Parathyroid adenoma (tissue), 2 donors: ENCODE measurements at regions not wholly inside any gene's neighbourhood (a gene's known extent, or its start where the extent isn't known, plus 50 kb on each side); places are given as distances from the start of the nearest gene placed in this dataset.

Source experiments
- H2AFZ ChIP-seq: fragments of 300-600 bp; sonication (generic); one replicate; pipeline ENCODE4 v1.7.0; 2017; ENCODE audit warnings: antibody characterized with exemption, mild to moderate bottlenecking
- H3K27ac ChIP-seq: fragments of 300-600 bp; sonication (generic); one replicate; pipeline ENCODE4 v1.7.0; 2017
- H3K27me3 ChIP-seq: fragments of 300-600 bp; sonication (generic); one replicate; pipeline ENCODE4 v1.7.0; 2017; ENCODE audit warnings: low read length; ENCODE audit not compliant: control insufficient read depth, insufficient read depth
- H3K36me3 ChIP-seq: fragments of 300-600 bp; sonication (generic); one replicate; pipeline ENCODE4 v1.7.0; 2017; ENCODE audit warnings: low read length; ENCODE audit not compliant: control insufficient read depth, insufficient read depth
- H3K4me1 ChIP-seq: fragments of 300-600 bp; sonication (generic); one replicate; pipeline ENCODE4 v1.7.0; 2017; ENCODE audit warnings: control low read depth
- H3K4me2 ChIP-seq: fragments of 300-600 bp; sonication (generic); one replicate; pipeline ENCODE4 v1.7.0; 2017; ENCODE audit warnings: low read length
- H3K4me3 ChIP-seq: fragments of 300-600 bp; sonication (generic); one replicate; pipeline ENCODE4 v1.7.0; 2017; ENCODE audit warnings: low read depth, low read length
- H3K79me2 ChIP-seq: fragments of 300-600 bp; sonication (generic); one replicate; pipeline ENCODE4 v1.7.0; 2017; ENCODE audit warnings: control low read depth
- H3K9ac ChIP-seq: fragments of 300-600 bp; sonication (generic); one replicate; pipeline ENCODE4 v1.7.0; 2017; ENCODE audit warnings: mild to moderate bottlenecking
- H3K9me3 ChIP-seq: fragments of 300-600 bp; sonication (generic); one replicate; pipeline ENCODE4 v1.7.0; 2017; ENCODE audit warnings: low read length; ENCODE audit not compliant: control insufficient read depth
- TF ChIP-seq, protein P1 (sequence below): fragments of 300-600 bp; sonication (generic); IDR thresholded peaks from one replicate; pipeline ENCODE4 v1.7.0; 2017; ENCODE audit warnings: antibody characterized with exemption, mild to moderate bottlenecking
- donor health status: primary hyperparathyroidism.

DNA sequence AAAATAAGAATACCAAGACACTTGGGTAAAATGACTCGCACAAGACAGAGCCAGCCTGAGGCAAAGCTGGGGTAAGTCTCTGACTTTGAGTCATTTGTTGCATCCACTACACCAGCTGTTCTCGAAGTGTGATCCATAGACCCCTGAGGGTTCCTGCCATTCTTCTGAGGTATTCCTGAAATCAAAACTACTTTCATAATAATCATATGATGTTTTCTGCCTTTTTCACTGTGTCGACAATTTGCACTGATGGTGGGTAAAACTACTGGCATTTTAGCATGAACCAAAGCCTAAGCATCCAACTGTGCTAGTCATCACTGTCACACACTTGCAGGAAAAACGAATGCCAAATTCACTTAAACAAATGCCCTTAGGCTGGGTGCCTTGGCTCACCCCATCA lies 135.5 kb upstream of the FUT8 start:
- Histone ChIP-seq H3K79me2 (no peaks in the 10 kb centered on the region), H3K4me1 (no peaks in the 10 kb centered on the region), H3K9me3 (no peaks in the 10 kb centered on the region), H3K27ac (no peak overlapping the region), H3K4me3 (no peak overlapping the region), H3K9ac (no peak overlapping the region), H3K4me2 (no peak overlapping the region), H3K36me3 (no peaks in the 10 kb centered on the region), H3K27me3 (no peaks in the 10 kb centered on the region), H2AFZ (no peak overlapping the region)
- TF ChIP-seq, protein P1, sequence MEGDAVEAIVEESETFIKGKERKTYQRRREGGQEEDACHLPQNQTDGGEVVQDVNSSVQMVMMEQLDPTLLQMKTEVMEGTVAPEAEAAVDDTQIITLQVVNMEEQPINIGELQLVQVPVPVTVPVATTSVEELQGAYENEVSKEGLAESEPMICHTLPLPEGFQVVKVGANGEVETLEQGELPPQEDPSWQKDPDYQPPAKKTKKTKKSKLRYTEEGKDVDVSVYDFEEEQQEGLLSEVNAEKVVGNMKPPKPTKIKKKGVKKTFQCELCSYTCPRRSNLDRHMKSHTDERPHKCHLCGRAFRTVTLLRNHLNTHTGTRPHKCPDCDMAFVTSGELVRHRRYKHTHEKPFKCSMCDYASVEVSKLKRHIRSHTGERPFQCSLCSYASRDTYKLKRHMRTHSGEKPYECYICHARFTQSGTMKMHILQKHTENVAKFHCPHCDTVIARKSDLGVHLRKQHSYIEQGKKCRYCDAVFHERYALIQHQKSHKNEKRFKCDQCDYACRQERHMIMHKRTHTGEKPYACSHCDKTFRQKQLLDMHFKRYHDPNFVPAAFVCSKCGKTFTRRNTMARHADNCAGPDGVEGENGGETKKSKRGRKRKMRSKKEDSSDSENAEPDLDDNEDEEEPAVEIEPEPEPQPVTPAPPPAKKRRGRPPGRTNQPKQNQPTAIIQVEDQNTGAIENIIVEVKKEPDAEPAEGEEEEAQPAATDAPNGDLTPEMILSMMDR, result no peak

DNA sequence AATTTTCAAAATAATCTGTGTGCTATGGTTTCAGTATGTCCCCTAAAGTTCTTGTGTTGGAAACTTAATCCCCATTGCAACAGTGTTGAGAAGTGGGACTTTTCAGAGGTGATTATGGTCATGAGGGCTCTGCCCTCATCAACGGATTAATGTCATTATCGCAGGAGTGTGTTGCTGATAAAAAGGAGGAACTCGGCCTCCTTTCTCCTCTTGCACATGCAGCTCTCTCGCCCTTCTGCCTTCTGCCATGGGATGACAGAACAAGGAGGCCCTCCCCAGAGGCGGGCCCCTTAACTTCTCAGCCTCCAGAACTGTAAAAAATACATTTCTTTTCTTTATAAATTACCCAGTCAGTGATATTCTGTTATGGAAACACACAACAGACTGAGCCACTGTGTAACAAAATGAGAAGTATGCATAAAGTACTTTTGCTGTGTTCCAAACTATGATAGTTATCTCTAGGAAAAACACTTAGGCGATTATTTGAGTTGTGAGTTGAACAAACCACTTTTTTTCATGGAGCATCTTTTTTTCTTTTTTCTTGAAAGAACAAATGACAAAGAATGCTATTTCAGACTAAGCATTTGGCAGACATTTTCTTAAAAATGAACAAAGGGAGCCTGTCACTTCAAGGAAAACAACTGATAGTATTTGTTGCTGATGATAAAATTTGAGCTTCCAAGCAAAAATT lies 134.8 kb upstream of the FUT8 start:
- Histone ChIP-seq H2AFZ (peak overlapping the region; percentile 2), H3K9ac (no peak overlapping the region), H3K4me1 (no peaks in the 10 kb centered on the region), H3K9me3 (no peaks in the 10 kb centered on the region), H3K27me3 (no peaks in the 10 kb centered on the region), H3K27ac (no peak overlapping the region), H3K36me3 (no peaks in the 10 kb centered on the region), H3K79me2 (no peaks in the 10 kb centered on the region), H3K4me2 (no peak overlapping the region), H3K4me3 (no peak overlapping the region)
- TF ChIP-seq, protein P1, result no peak

DNA sequence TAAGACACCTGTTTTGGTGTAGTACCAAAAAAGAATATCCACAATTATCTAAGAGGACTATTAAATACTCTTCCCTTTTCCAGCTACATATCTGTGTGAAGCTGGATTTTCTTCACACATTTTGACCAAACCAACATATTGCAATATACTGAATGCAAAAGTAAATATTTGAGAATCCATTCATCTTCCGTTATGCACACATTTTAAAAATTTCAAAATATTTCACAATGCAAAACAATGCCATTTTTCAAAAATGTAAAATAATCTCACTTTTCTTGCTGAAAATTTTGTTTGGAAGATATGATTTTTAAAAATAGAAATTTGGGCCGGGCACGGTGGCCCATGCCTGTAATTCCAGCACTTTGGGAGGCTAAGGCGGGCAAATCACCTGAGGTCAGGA lies 133.9 kb upstream of the FUT8 start:
- H3K36me3 ChIP-seq, result no peaks in the 10 kb centered on the region

DNA sequence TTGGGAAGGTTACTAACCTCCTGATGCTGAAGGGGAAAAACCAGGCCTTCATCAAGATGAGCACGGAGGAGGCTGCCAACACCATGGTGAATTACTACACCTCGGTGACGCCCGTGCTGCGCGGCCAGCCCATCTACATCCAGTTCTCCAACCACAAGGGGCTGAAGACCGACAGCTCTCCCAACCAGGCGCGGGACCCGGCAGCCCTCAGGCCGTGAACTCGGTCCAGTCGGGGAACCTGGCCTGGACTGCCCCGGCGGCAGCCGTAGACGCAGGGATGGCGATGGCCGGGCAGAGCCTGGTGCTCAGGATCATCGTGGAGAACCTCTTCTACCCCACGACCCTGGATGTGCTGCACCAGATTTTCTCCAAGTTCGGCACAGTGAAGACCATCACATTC lies 133.0 kb upstream of the FUT8 start:
- Histone ChIP-seq H2AFZ (no peak overlapping the region), H3K4me2 (no peak overlapping the region), H3K27me3 (no peaks in the 10 kb centered on the region), H3K4me3 (no peak overlapping the region), H3K4me1 (no peaks in the 10 kb centered on the region), H3K27ac (no peak overlapping the region), H3K9me3 (no peaks in the 10 kb centered on the region), H3K79me2 (no peaks in the 10 kb centered on the region), H3K9ac (no peak overlapping the region), H3K36me3 (no peaks in the 10 kb centered on the region)
- TF ChIP-seq, protein P1, result no peak

More for the DNA sequence above, 133.9 kb upstream of the FUT8 start:
- no peak overlapping the region for H3K9ac ChIP-seq
- H3K27me3 ChIP-seq, result no peaks in the 10 kb centered on the region
- no peaks in the 10 kb centered on the region for H3K79me2 ChIP-seq
- no peak overlapping the region for H3K4me3 ChIP-seq
- H3K9me3 ChIP-seq, result no peaks in the 10 kb centered on the region
- TF ChIP-seq, protein P1, result no peak
- H3K27ac ChIP-seq, result no peak overlapping the region
- H2AFZ ChIP-seq, result no peak overlapping the region
- H3K4me2 ChIP-seq, result no peak overlapping the region
- H3K4me1 ChIP-seq, result no peaks in the 10 kb centered on the region

DNA sequence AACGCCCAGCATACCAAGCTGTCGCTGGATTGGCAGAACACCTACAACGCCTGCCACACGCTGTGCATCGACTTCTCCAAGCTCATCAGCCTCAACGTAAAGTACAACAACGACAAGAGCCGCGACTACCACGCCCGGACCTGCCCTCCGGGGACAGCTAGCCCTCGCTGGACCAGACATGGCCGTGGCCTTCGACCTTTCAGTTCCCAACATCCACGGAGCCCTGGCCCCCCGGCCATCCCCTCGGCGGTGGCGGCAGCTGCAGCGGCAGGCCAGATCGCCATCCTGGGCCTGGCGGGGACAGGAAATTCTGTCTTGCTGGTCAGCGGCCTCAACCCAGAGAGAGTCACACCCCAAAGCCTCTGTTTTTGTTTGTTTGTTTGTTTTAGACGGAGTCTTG lies 132.6 kb upstream of the FUT8 start:
- H3K36me3 ChIP-seq, result no peaks in the 10 kb centered on the region
- no peaks in the 10 kb centered on the region for H3K4me1 ChIP-seq
- H2AFZ ChIP-seq, result no peak overlapping the region
- TF ChIP-seq, protein P1, result no peak
- H3K9me3 ChIP-seq, result no peaks in the 10 kb centered on the region
- H3K9ac ChIP-seq, result no peak overlapping the region
- H3K4me3 ChIP-seq, result no peak overlapping the region
- H3K4me2 ChIP-seq, result no peak overlapping the region
- H3K79me2 ChIP-seq, result no peaks in the 10 kb centered on the region
- H3K27me3 ChIP-seq, result no peaks in the 10 kb centered on the region
- no peak overlapping the region for H3K27ac ChIP-seq
